Uterus (tissue), 3 donors: ENCODE measurements at regions not wholly inside any gene's neighbourhood (a gene's known extent, or its start where the extent isn't known, plus 50 kb on each side); places are given as distances from the start of the nearest gene placed in this dataset.
A peak's percentile ranks its signal among the peaks of the same experiment; 100 is the strongest.

Experiments used
- DNase-seq, 2 donors: peaks; one replicate each; pipeline ENCODE4 v3.0.0-alpha.2; 2019 to 2020
- H3K27ac ChIP-seq, 2 donors: fragments of 200-600 bp; sonication (generic); 1 replicate in 1 of 2; 2 replicates in 1 of 2; pipeline ENCODE4 v1.5.1; 2016 to 2018
- H3K27me3 ChIP-seq, 2 donors: fragments of 200-600 bp; sonication (generic); one replicate each; pipeline ENCODE4 v1.5.1; 2018 to 2019; ENCODE audit warnings: control low read depth in 1 of 2
- H3K36me3 ChIP-seq, 2 donors: fragments of 200-600 bp; sonication (generic); one replicate each; pipeline ENCODE4 v1.5.1; 2019; ENCODE audit warnings: control low read depth in 1 of 2
- H3K4me1 ChIP-seq, 2 donors: fragments of 200-600 bp; sonication (generic); one replicate each; pipeline ENCODE4 v1.5.1; 2018 to 2019; ENCODE audit warnings: control low read depth in 1 of 2
- H3K4me3 ChIP-seq, 2 donors: fragments of 200-600 bp; sonication (generic); 1 replicate in 1 of 2; 2 replicates in 1 of 2; pipeline ENCODE4 v1.5.1; 2018 to 2019; ENCODE audit warnings: mild to moderate bottlenecking in 1 of 2
- H3K9me3 ChIP-seq, 2 donors: fragments of 200-600 bp; sonication (generic); one replicate each; pipeline ENCODE4 v1.5.1; 2019; ENCODE audit warnings: control low read depth in 1 of 2
- CTCF ChIP-seq, 4 experiments: fragments of 200-600 bp in 2 of 4; fragments of 450-650 bp in 2 of 4; sonication (generic) in 2 of 4; IDR thresholded peaks; one replicate each; pipeline ENCODE4 v1.5.1; 2016 to 2019; ENCODE audit warnings: antibody characterized with exemption in 4 of 4, mild to moderate bottlenecking in 2 of 4, moderate library complexity in 1 of 4
- POLR2A ChIP-seq, 2 donors: fragments of 450-650 bp; IDR thresholded peaks; one replicate each; pipeline ENCODE4 v1.6.1; 2016; ENCODE audit warnings: antibody characterized with exemption in 2 of 2, mild to moderate bottlenecking in 1 of 2, moderate library complexity in 1 of 2
- intact Hi-C: fragments of 100-400 bp; cut with DNase I; formaldehyde crosslinking; loops from one replicate; pipeline ENCODE4 v1.15.1; 2023; ENCODE audit warnings: low total_unique reads
- donor health status: DM: yes; HTN: yes; CAD: no.

- no peaks in the 10 kb centered on the region for H3K4me1 ChIP-seq
- H3K4me3 ChIP-seq, result no peak overlapping the region
- DNase-seq, result peak; percentile 62 to 67
- H3K9me3 ChIP-seq, result no peaks in the 10 kb centered on the region
- H3K27ac ChIP-seq, result peak overlapping the region; percentile 41 to 60
- intact Hi-C loops, result no loop called here
- H3K36me3 ChIP-seq, result no peaks in the 10 kb centered on the region
- no peaks in the 10 kb centered on the region for H3K27me3 ChIP-seq
- no peak for TF ChIP-seq CTCF (IDR thresholded peaks at IDR 0.05)
- TF ChIP-seq POLR2A (IDR thresholded peaks at IDR 0.05), result no peak
Measured at GRCh38 chr14:31950764-31951637, 126.1 kb upstream of the ARHGAP5 start.

- H3K36me3 ChIP-seq, result no peaks in the 10 kb centered on the region
- no peak for TF ChIP-seq POLR2A (IDR thresholded peaks at IDR 0.05)
- no peak for TF ChIP-seq CTCF (IDR thresholded peaks at IDR 0.05)
- no peak overlapping the region for H3K4me3 ChIP-seq
- H3K27ac ChIP-seq, result peak overlapping the region in 1 of 2 donors; percentile 60
- no peak for DNase-seq
- H3K4me1 ChIP-seq, result no peaks in the 10 kb centered on the region
- intact Hi-C loops, result no loop called here
- H3K27me3 ChIP-seq, result no peaks in the 10 kb centered on the region
- no peaks in the 10 kb centered on the region for H3K9me3 ChIP-seq
Measured at GRCh38 chr14:31951638-31951964, 125.5 kb upstream of the ARHGAP5 start.

GRCh38 chr14:31952573-31952972 is 124.5 kb upstream of the ARHGAP5 start:
- no peaks in the 10 kb centered on the region for H3K4me1 ChIP-seq
- DNase-seq, result no peak
- intact Hi-C loops, result no loop called here
- no peak overlapping the region for H3K27ac ChIP-seq
- H3K9me3 ChIP-seq, result no peaks in the 10 kb centered on the region
- no peak for TF ChIP-seq POLR2A (IDR thresholded peaks at IDR 0.05)
- TF ChIP-seq CTCF (IDR thresholded peaks at IDR 0.05), result no peak
- H3K4me3 ChIP-seq, result no peak overlapping the region
- no peaks in the 10 kb centered on the region for H3K27me3 ChIP-seq
- no peaks in the 10 kb centered on the region for H3K36me3 ChIP-seq

GRCh38 chr14:31953210-31953609 is 123.9 kb upstream of the ARHGAP5 start:
- Histone ChIP-seq H3K4me3 (no peak overlapping the region), H3K9me3 (no peaks in the 10 kb centered on the region), H3K4me1 (no peaks in the 10 kb centered on the region), H3K36me3 (no peaks in the 10 kb centered on the region), H3K27ac (no peak overlapping the region), H3K27me3 (no peaks in the 10 kb centered on the region)
- no peak for TF ChIP-seq CTCF (IDR thresholded peaks at IDR 0.05)
- no peak for TF ChIP-seq POLR2A (IDR thresholded peaks at IDR 0.05)
- intact Hi-C loops, result no loop called here
- DNase-seq, result no peak

- DNase-seq, result no peak
- no peak overlapping the region for H3K27ac ChIP-seq
- intact Hi-C loops, result no loop called here
Measured at GRCh38 chr14:31954991-31955390, 122.1 kb upstream of the ARHGAP5 start.

More at GRCh38 chr14:31954991-31955390, 122.1 kb upstream of the ARHGAP5 start:
- Histone ChIP-seq H3K36me3 (no peaks in the 10 kb centered on the region), H3K4me3 (no peak overlapping the region), H3K4me1 (no peaks in the 10 kb centered on the region), H3K27me3 (no peaks in the 10 kb centered on the region), H3K9me3 (no peaks in the 10 kb centered on the region)
- TF ChIP-seq POLR2A (IDR thresholded peaks at IDR 0.05) (no peak), CTCF (IDR thresholded peaks at IDR 0.05) (no peak)
